Kidney epithelial cell (primary cell): ENCODE measurements at regions not wholly inside any gene's neighbourhood (a gene's known extent, or its start where the extent isn't known, plus 50 kb on each side); places are given as distances from the start of the nearest gene placed in this dataset.

ENCODE experiments used
- DNase-seq: peaks from one replicate; pipeline ENCODE4 v3.0.0-alpha.2; 2010; ENCODE audit warnings: low read depth
- H3K27me3 ChIP-seq: 2 replicates; pipeline ENCODE4 v1.6.0; 2011; ENCODE audit warnings: low read length; ENCODE audit not compliant: control insufficient read depth, insufficient read depth
- H3K36me3 ChIP-seq: 2 replicates; pipeline ENCODE4 v1.5.1; 2011; ENCODE audit warnings: low read length; ENCODE audit not compliant: control insufficient read depth, insufficient read depth
- H3K4me3 ChIP-seq: 2 replicates; pipeline ENCODE4 v1.5.1; 2011; ENCODE audit warnings: low read depth, mild to moderate bottlenecking, control low read depth, low read length
- CTCF ChIP-seq: IDR thresholded peaks from 2 replicates; pipeline ENCODE4 v1.5.1; 2011; ENCODE audit warnings: mild to moderate bottlenecking, moderate library complexity, low read length, control low read depth, inconsistent platforms; ENCODE audit not compliant: insufficient read depth, poor library complexity, severe bottlenecking

GRCh38 chr1:112320058-112320457, 76.0 kb upstream of the CTTNBP2NL start:
- DNase-seq, result no peak
- no peak for TF ChIP-seq CTCF
- H3K27me3 ChIP-seq, result no peaks in the 10 kb centered on the region
- H3K4me3 ChIP-seq, result no peak overlapping the region
- H3K36me3 ChIP-seq, result no peaks in the 10 kb centered on the region

DNA sequence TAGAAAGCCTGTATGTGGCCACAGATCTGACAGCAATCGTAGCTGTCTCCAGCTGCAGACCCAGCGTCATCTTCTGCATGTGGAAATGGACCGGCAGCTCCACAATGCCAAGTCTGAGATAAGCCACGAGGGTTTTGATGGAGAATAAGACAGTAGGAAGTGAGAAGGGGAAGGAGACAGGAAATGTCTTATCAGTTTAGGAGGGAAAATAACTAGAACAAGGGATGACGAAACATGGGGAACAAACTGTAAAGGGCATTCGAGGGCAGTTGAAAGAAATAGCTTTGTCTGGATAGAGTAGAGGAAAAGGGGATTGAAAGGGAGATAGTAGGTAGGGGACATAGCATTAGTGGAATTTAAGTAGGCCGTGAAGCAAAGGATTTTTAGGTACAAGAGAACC, 74.0 kb upstream of the CTTNBP2NL start:
- Histone ChIP-seq H3K4me3 (no peak overlapping the region), H3K36me3 (no peaks in the 10 kb centered on the region), H3K27me3 (peaks cover 5% of the 10 kb centered on the region)
- TF ChIP-seq CTCF, result no peak
- DNase-seq, result no peak

DNA sequence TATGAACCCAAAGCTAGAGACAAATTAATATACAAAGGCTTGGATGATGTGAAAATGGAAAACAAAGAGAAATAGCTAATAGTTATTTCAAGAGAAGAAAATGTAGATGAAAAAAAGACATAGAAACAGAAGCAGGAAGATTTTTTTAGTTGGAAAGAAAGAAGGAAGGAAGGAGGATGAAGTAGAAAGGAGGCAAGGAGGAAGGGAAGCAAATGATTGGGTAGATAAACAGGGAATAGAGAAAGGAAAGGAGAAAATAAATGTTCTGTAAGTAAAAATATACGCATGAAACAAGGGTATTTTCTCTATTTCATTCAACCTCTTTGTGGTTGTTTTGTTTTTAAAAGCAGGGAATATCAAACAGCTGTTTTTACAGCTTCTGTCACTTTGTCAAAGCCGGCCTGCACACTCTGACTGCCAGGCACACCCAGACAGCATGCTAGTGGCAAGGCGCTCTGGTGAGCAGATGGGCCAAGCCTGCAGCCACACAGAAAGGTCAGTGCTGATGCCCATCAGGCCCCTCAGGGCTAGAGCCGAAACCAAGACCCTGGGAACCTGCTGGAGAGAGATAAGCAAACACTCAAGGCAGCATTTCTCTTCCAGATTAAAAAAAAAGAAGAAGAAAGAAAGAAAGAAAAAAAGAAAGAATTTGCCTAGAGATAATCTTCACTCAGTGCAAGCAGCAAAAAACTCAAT, 72.9 kb upstream of the CTTNBP2NL start:
- TF ChIP-seq CTCF, result no peak
- DNase-seq, result no peak
- H3K27me3 ChIP-seq, result peaks cover 7% of the 10 kb centered on the region
- H3K36me3 ChIP-seq, result no peaks in the 10 kb centered on the region
- no peak overlapping the region for H3K4me3 ChIP-seq

- Histone ChIP-seq H3K36me3 (no peaks in the 10 kb centered on the region), H3K27me3 (peaks cover 7% of the 10 kb centered on the region), H3K4me3 (no peak overlapping the region)
- TF ChIP-seq CTCF, result no peak
- DNase-seq, result no peak
Observed at GRCh38 chr1:112325504-112325903, 70.5 kb upstream of the CTTNBP2NL start.

- no peak for TF ChIP-seq CTCF
- Histone ChIP-seq H3K4me3 (no peak overlapping the region), H3K27me3 (peaks cover 7% of the 10 kb centered on the region), H3K36me3 (no peaks in the 10 kb centered on the region)
- no peak for DNase-seq
Observed at GRCh38 chr1:112328600-112328999, 67.4 kb upstream of the CTTNBP2NL start.

DNA sequence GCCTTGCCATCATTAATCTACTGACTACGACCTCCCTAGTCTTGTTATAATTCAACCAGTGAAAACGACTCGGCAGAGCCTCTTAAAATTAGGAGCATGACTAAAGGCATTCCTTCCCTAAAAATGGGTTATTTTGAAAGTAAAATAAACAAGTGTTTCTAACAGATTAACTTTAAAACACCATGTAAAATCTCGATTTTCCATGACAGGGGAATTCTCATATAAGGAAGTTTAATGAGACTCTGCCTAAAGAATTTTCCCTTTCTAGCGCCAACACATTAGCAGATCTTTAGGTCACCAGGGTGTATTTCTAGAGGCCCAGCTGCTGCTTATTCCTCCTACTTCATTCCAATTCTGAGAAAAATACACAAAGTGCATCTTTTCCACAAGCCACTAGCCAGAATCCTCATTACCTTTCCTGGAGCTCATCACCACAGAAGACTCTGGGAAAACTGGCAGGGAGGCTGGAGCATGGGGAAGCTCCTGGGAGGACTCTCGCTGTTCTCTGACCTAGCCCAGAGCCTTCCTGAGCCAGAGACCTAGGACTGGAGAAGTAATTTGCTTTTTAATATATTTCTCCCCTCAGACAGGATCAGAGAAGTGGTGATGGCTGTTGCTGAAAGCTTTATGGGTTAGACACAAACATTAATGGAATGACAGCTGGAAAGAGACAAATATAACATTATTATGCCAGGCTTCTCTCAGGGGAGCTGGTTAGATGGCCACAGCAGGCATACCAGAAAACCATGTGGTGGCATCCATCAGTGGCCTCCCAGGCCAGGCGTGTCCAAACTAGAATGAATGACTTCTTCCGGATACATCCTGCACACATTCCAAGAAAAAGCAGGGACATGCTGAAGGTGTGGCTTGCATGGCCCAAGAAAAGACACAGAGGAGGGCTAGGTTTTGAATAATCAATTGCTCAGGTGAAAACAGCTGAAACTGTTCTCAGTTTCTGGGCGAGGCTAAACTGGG, 63.6 kb upstream of the CTTNBP2NL start:
- Histone ChIP-seq H3K27me3 (peaks cover 4% of the 10 kb centered on the region), H3K4me3 (no peak overlapping the region), H3K36me3 (no peaks in the 10 kb centered on the region)
- no peak for TF ChIP-seq CTCF
- DNase-seq, result no peak
